Lower lobe of right lung (tissue), 2 donors: ENCODE measurements at regions not wholly inside any gene's neighbourhood (a gene's known extent, or its start where the extent isn't known, plus 50 kb on each side); places are given as distances from the start of the nearest gene placed in this dataset.

Source experiments
- ATAC-seq, 2 donors: fragments of 200-7000 bp; cut with Tn5 transposase; one replicate each; pipeline ENCODE4 v1.9.1; 2020 to 2022; ENCODE audit warnings: mild to moderate bottlenecking in 2 of 2, moderate library complexity in 2 of 2
- DNase-seq: peaks from one replicate; pipeline ENCODE4 v3.0.0-alpha.2; 2020
- H3K27ac ChIP-seq: fragments of 200-600 bp; one replicate; pipeline ENCODE4 v1.8.0; 2022
- H3K27me3 ChIP-seq: fragments of 200-600 bp; one replicate; pipeline ENCODE4 v1.8.0; 2022; ENCODE audit warnings: low read depth
- H3K36me3 ChIP-seq: fragments of 200-600 bp; one replicate; pipeline ENCODE4 v1.8.0; 2022; ENCODE audit warnings: mild to moderate bottlenecking
- H3K4me1 ChIP-seq: fragments of 200-600 bp; one replicate; pipeline ENCODE4 v1.8.0; 2022
- H3K4me3 ChIP-seq: fragments of 200-600 bp; one replicate; pipeline ENCODE4 v1.8.0; 2022; ENCODE audit warnings: mild to moderate bottlenecking
- H3K9me3 ChIP-seq: fragments of 200-600 bp; one replicate; pipeline ENCODE4 v1.8.0; 2022
- intact Hi-C: fragments of 100-400 bp; cut with DNase I; formaldehyde crosslinking; loops from one replicate; pipeline ENCODE4 v1.11.0; 2022
- TF ChIP-seq, protein P1 (sequence below): fragments of 200-600 bp; IDR thresholded peaks from one replicate; pipeline ENCODE4 v1.8.0; 2022; ENCODE audit warnings: antibody characterized with exemption, mild to moderate bottlenecking
- donor health status: DM: no; HTN: yes; CAD: no; lungs with severe emphysema.

DNA sequence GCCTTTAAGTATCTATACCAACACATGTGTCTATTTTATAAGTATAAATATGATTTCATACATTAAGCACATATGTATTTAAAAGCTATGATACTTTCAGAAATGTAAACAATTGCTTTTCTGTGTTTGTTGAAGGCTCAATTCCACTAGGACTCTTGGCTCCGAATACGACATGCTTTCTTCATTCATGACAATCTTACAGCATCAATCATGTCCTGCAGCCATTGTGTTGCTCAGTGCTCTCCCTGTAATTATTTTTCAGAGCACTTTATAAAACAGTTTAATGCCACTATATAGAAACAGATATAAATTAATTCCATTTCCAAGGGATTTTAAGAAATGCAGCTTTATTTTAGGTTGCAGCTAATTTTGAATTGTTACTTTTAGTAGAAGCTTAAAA is 167.3 kb downstream of the TAF11L14 start:
- DNase-seq (no peak), ATAC-seq (no peak)
- Histone ChIP-seq H3K4me3 (no peak overlapping the region), H3K36me3 (no peaks in the 10 kb centered on the region), H3K9me3 (no peaks in the 10 kb centered on the region), H3K27me3 (no peaks in the 10 kb centered on the region), H3K4me1 (no peaks in the 10 kb centered on the region), H3K27ac (no peak overlapping the region)
- intact Hi-C loops = no loop called here
- TF ChIP-seq, protein P1, sequence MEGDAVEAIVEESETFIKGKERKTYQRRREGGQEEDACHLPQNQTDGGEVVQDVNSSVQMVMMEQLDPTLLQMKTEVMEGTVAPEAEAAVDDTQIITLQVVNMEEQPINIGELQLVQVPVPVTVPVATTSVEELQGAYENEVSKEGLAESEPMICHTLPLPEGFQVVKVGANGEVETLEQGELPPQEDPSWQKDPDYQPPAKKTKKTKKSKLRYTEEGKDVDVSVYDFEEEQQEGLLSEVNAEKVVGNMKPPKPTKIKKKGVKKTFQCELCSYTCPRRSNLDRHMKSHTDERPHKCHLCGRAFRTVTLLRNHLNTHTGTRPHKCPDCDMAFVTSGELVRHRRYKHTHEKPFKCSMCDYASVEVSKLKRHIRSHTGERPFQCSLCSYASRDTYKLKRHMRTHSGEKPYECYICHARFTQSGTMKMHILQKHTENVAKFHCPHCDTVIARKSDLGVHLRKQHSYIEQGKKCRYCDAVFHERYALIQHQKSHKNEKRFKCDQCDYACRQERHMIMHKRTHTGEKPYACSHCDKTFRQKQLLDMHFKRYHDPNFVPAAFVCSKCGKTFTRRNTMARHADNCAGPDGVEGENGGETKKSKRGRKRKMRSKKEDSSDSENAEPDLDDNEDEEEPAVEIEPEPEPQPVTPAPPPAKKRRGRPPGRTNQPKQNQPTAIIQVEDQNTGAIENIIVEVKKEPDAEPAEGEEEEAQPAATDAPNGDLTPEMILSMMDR = no peak

DNA sequence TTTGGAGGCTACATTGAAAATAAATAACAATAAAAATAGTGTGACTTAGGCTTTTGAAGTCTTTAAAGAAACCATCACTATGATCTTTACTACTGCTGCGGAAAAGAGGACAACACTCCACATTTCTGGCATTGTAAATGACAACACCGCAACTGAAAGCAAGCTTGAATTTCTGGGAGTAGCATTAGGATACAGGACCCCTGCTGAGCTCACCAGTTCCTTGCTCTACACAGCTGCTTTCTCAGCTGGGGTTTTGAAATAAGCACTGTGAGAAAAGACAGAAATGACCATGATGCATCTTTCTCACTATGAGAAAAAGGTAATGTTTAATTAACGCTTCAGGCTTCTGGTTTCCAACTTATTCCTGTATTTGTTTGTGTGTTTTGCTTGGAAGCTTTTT is 168.0 kb downstream of the TAF11L14 start:
- ATAC-seq = no peak
- TF ChIP-seq, protein P1 = no peak

DNA sequence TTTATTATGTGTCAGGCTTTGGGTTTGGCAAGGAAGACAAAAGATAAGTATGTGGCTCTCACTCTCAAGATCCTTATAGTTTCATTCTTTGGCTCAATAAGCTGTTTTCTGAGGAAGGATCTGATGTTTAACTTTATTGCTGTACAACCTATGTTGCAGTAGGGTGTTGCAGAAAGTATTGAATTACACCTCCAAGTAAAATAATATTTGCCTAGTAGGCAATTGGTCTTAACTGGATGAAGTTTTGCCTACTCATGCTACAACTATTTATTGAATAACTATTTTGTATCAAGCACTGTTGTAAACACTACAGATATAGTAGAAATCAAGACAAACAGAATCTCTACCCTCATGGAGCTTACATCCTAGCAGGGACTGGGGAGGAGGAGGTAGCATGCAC is 169.7 kb downstream of the TAF11L14 start:
- TF ChIP-seq, protein P1 = no peak
- DNase-seq (no peak), ATAC-seq (no peak)
- no peak overlapping the region for H3K4me3 ChIP-seq
- no peaks in the 10 kb centered on the region for H3K27me3 ChIP-seq
- H3K4me1 ChIP-seq = no peaks in the 10 kb centered on the region
- H3K27ac ChIP-seq = no peak overlapping the region
- intact Hi-C loops = no loop called here
- no peaks in the 10 kb centered on the region for H3K36me3 ChIP-seq
- no peaks in the 10 kb centered on the region for H3K9me3 ChIP-seq

More for the DNA sequence above, 168.0 kb downstream of the TAF11L14 start:
- Histone ChIP-seq H3K27ac (no peak overlapping the region), H3K27me3 (no peaks in the 10 kb centered on the region), H3K4me3 (no peak overlapping the region), H3K36me3 (no peaks in the 10 kb centered on the region), H3K4me1 (no peaks in the 10 kb centered on the region), H3K9me3 (no peaks in the 10 kb centered on the region)
- DNase-seq = no peak
- intact Hi-C loops = no loop called here

DNA sequence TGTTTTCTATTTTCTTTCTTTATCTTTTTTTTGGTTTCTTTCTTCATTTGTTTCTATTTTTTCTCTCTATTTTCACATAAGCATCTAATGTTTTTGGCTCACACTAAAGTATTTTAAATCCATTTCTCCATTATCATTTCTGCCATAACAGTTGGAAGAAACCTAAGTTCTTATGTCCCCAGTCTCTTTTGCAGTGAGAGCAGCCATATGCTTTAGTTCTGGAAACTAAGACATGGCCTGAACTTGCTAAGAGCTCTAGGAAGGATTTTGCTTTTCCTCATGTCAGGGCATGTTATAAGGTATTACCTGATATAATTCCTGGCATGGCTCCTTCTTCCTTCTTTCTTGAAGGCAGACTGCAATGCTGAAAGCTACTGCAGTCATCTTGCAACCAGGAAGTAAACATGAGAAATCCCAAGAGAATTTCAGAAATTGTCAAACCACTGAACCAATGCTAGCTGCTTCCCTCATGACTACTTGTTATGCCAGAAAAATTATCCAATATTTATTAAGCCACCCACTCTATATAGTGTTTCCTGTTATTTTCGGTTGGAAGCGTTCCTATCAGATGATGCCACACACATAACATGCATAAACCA is 171.1 kb downstream of the TAF11L14 start:
- intact Hi-C loops = no loop called here
- Histone ChIP-seq H3K27me3 (no peaks in the 10 kb centered on the region), H3K27ac (no peak overlapping the region), H3K4me3 (no peak overlapping the region), H3K9me3 (no peaks in the 10 kb centered on the region), H3K36me3 (no peaks in the 10 kb centered on the region), H3K4me1 (no peaks in the 10 kb centered on the region)
- TF ChIP-seq, protein P1 = no peak
- ATAC-seq = no peak
- DNase-seq = no peak

DNA sequence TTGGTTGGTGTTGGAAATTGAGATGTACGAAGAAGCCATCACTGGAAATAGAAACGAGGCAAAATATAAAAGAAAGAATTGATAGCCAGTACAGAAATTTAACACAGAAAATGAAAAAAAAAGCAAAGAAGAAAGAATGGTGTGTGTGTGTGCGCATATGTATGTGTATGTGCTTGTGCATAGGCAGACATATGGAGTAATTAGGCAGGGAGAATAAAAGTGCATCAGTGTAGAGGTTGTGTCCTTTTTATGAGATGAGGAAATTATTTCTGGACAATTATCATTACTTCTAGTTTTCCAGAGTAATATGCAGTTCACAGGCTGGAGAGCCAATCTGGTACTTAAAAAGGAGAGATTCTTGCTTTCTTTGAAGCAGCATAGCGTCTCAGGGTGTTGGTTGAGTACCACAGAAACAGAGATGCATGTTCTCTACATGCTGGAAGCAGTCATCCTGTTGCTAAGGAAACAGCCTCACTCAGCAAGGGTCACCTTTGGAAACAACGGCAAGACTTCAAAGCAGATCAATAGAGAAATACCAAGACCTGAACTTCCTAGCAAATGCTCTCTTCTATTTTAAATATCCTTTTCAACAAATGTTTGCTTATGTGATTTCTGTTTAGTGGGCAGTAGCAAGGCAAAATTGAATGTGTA is 172.7 kb downstream of the TAF11L14 start:
- DNase-seq (no peak), ATAC-seq (no peak)
- Histone ChIP-seq H3K36me3 (no peaks in the 10 kb centered on the region), H3K27ac (no peak overlapping the region), H3K4me1 (no peaks in the 10 kb centered on the region), H3K27me3 (no peaks in the 10 kb centered on the region), H3K9me3 (no peaks in the 10 kb centered on the region), H3K4me3 (no peak overlapping the region)
- TF ChIP-seq, protein P1 = no peak
- intact Hi-C loops = no loop called here
